ENCODE measurements at regions not wholly inside any gene's neighbourhood (a gene's known extent, or its start where the extent isn't known, plus 50 kb on each side); places are given as distances from the start of the nearest gene placed in this dataset.

- FAIRE-seq (no peak), DNase-seq (ENCODE audit: low read depth in 1 of 2, low spot score in 2 of 2) (no peak)
- no peak for TF ChIP-seq POLR2A (IDR thresholded peaks at IDR 0.05; ENCODE audit: control extremely low read depth in 1 of 2, low read depth in 2 of 2, low read length in 2 of 2)
- Histone ChIP-seq H4K91ac (replicated peaks; ENCODE audit: insufficient read length, low read length) (no peak overlapping the region), H3K79me1 (ENCODE audit: low read depth, low read length) (no peaks in the 10 kb centered on the region), H3K23me2 (ENCODE audit: low read depth, low read length) (no peaks in the 10 kb centered on the region), H3K27ac (ENCODE audit: low read depth, low read length) (no peak overlapping the region), H3K79me2 (ENCODE audit: control insufficient read depth in 1 of 2, insufficient read depth in 2 of 2, low read length in 2 of 2) (no peaks in the 10 kb centered on the region), H3K18ac (ENCODE audit: extremely low read depth, low read length) (no peak overlapping the region), H2AK5ac (ENCODE audit: low read depth, low read length) (no peak overlapping the region), H2BK20ac (ENCODE audit: low read length) (no peak overlapping the region), H3K4ac (replicated peaks; ENCODE audit: insufficient read length, low read depth, low read length) (no peak overlapping the region), H3K56ac (replicated peaks; ENCODE audit: insufficient read length, low read depth, low read length) (no peak overlapping the region), H3K23ac (ENCODE audit: insufficient read length) (no peak overlapping the region), H3K4me3 (ENCODE audit: extremely low read depth in 1 of 4, insufficient read depth in 2 of 4, low read depth in 3 of 4, low read length in 4 of 4) (no peak overlapping the region), H4K8ac (ENCODE audit: extremely low read depth, insufficient read depth, low read length) (no peak overlapping the region), H3K9ac (replicated peaks in 1 of 4; ENCODE audit: extremely low read depth in 1 of 4, low read depth in 3 of 4, low read length in 3 of 4) (no peak overlapping the region), H2BK5ac (ENCODE audit: low read depth, low read length) (no peak overlapping the region), H2BK12ac (ENCODE audit: low read depth, low read length) (no peak overlapping the region), H3K4me2 (ENCODE audit: insufficient read depth in 1 of 2, low read depth in 2 of 2, low read length in 2 of 2) (no peak overlapping the region), H4K5ac (ENCODE audit: insufficient read length, low read depth, low read length) (no peak overlapping the region), H3K27me3 (replicated peaks in 1 of 4; ENCODE audit: control insufficient read depth in 3 of 4, extremely low read depth in 1 of 4, insufficient read depth in 3 of 4, low read length in 3 of 4) (no peaks in the 10 kb centered on the region), H2AFZ (ENCODE audit: low read length) (no peak overlapping the region), H2BK15ac (ENCODE audit: low read length) (no peak overlapping the region), H3K14ac (ENCODE audit: insufficient read length) (no peak overlapping the region), H2BK120ac (replicated peaks; ENCODE audit: low read depth, low read length) (no peak overlapping the region), H3K9me3 (ENCODE audit: insufficient read depth in 2 of 2, low read depth in 1 of 2, low read length in 1 of 2) (no peaks in the 10 kb centered on the region), H4K20me1 (replicated peaks in 1 of 2; ENCODE audit: control insufficient read depth in 1 of 2, insufficient read depth in 2 of 2, low read length in 2 of 2) (no peaks in the 10 kb centered on the region), H3K36me3 (ENCODE audit: control insufficient read depth in 2 of 4, insufficient read depth in 4 of 4, low read length in 3 of 4) (no peaks in the 10 kb centered on the region), H3K4me1 (replicated peaks in 1 of 4; ENCODE audit: control insufficient read depth in 3 of 4, insufficient read depth in 4 of 4, low read length in 3 of 4) (peaks cover 0 to 2% (median 0%) of the 10 kb centered on the region in 4 experiments; a peak in 2 of 7 replicates)
- ChIA-PET POLR2A (ENCODE audit: partially characterized antibody) (no interaction called here), CTCF (ENCODE audit: partially characterized antibody) (no interaction called here)
- 93% methylated on average over 5 of the region's 5 CpGs; no CpG with 5 or more reads in 1 of the 2 experiments for WGBS, 2 experiments (ENCODE audit: extremely low coverage in 1 of 2, insufficient coverage in 1 of 2, insufficient read length in 1 of 2, insufficient replicate concordance in 2 of 2, low coverage in 1 of 2, low lambda C conversion rate in 2 of 2, missing lambda C conversion rate in 1 of 2)
Observed at GRCh38 chr2:192539306-192539705, 344.6 kb upstream of the TMEFF2 start.
